GM12878 (cell line): ENCODE measurements at regions not wholly inside any gene's neighbourhood (a gene's known extent, or its start where the extent isn't known, plus 50 kb on each side); places are given as distances from the start of the nearest gene placed in this dataset.

Experiments
- ATAC-seq: fragments of 200-7000 bp; cut with Tn5 transposase; 3 replicates; pipeline ENCODE4 v1.9.1; 2020; ENCODE audit warnings: mild to moderate bottlenecking, moderate library complexity
- BruUV-seq: library from RNA; stranded (reverse); fragments of 400-500 nt; replicated peaks from 2 replicates; lab custom pipeline; 2021; lab: Mats Ljungman, UMichigan
- CTCF ChIA-PET: fragments of 300-600 bp; sonication (Branson Sonifier 250); formaldehyde crosslinking; extraction: SDS; loops from one replicate; lab custom pipeline; 2021; ENCODE audit warnings: inconsistent platforms; lab: Yijun Ruan, JAX
- POLR2A ChIA-PET: fragments of 350-600 bp; formaldehyde crosslinking; extraction: SDS; loops from one replicate; lab custom pipeline; 2021; ENCODE audit warnings: inconsistent platforms; lab: Charles Lee
- RAD21 ChIA-PET: fragments of 300-600 bp; sonication (Branson Sonifier 250); formaldehyde crosslinking; loops from one replicate; lab custom pipeline; 2023; ENCODE audit warnings: antibody characterized with exemption; ENCODE audit not compliant: unreplicated experiment; lab: Charles Lee
- SMC1A ChIA-PET: fragments of 300-600 bp; sonication (Branson Sonifier 250); formaldehyde crosslinking; loops from one replicate; lab custom pipeline; 2023; ENCODE audit not compliant: unreplicated experiment, uncharacterized antibody; lab: Charles Lee
- DNase-seq: peaks from one replicate; pipeline ENCODE4 v3.0.0-alpha.2; 2011; ENCODE audit warnings: low read depth, low spot score
- FAIRE-seq: peaks from 3 replicates; lab custom pipeline; 2011; peaks lifted over from hg19 to GRCh38; lab: Jason Lieb, UNC
- H2AFZ ChIP-seq: 2 replicates; pipeline ENCODE4 v1.6.0; 2011; ENCODE audit warnings: low read depth, low read length, control low read depth; ENCODE audit not compliant: control insufficient read depth
- H3K27ac ChIP-seq: 2 replicates; pipeline ENCODE4 v1.5.1; 2011; ENCODE audit warnings: control low read depth; ENCODE audit not compliant: control insufficient read depth, insufficient read depth
- H3K27me3 ChIP-seq, 2 experiments: replicated peaks in 1 of 2; 2 replicates each; pipeline versions ENCODE4 v1.6.0 to v1.6.1; 2011; ENCODE audit warnings: low read length in 1 of 2; ENCODE audit not compliant: control insufficient read depth in 2 of 2, insufficient read depth in 2 of 2
- H3K36me3 ChIP-seq, 2 experiments: 2 replicates each; pipeline ENCODE4 v1.5.1; 2011; ENCODE audit warnings: low read length in 1 of 2; ENCODE audit not compliant: control insufficient read depth in 2 of 2, insufficient read depth in 2 of 2
- H3K4me1 ChIP-seq: 2 replicates; pipeline ENCODE4 v1.6.1; 2011; ENCODE audit warnings: mild to moderate bottlenecking, low read length, moderate library complexity, mixed read lengths; ENCODE audit not compliant: control insufficient read depth, insufficient read depth
- H3K4me2 ChIP-seq: 2 replicates; pipeline ENCODE4 v1.6.0; 2011; ENCODE audit warnings: control low read depth; ENCODE audit not compliant: control insufficient read depth, insufficient read depth
- H3K4me3 ChIP-seq: fragments of 200-600 bp; sonication (generic); 2 replicates; pipeline ENCODE4 v1.5.1; 2016
- H3K79me2 ChIP-seq: 2 replicates; pipeline ENCODE4 v1.6.0; 2011; ENCODE audit warnings: low read length; ENCODE audit not compliant: control insufficient read depth, insufficient read depth
- H3K9ac ChIP-seq: 2 replicates; pipeline ENCODE4 v1.8.0; 2011; ENCODE audit warnings: low read length, control low read depth, mixed read lengths; ENCODE audit not compliant: control insufficient read depth, insufficient read depth
- H3K9me3 ChIP-seq: replicated peaks from 3 replicates; pipeline ENCODE4 v1.5.1; 2011; ENCODE audit warnings: mild to moderate bottlenecking, low read length; ENCODE audit not compliant: control insufficient read depth, insufficient read depth
- H4K20me1 ChIP-seq: 2 replicates; pipeline ENCODE4 v1.6.0; 2011; ENCODE audit not compliant: control insufficient read depth, insufficient read depth
- EED ChIP-seq: sonication (generic); IDR thresholded peaks from 2 replicates; pipeline ENCODE4 v1.6.1; 2016; ENCODE audit warnings: antibody characterized with exemption, low read depth
- EGR1 ChIP-seq, 2 experiments: IDR thresholded peaks; 1 replicate in 1 of 2; 2 replicates in 1 of 2; pipeline ENCODE4 v1.6.1; 2011 to 2012; ENCODE audit warnings: low read depth in 2 of 2, low read length in 2 of 2, borderline replicate concordance in 1 of 2, mild to moderate bottlenecking in 1 of 2, moderate library complexity in 1 of 2
- ESRRA ChIP-seq: IDR thresholded peaks from 2 replicates; pipeline ENCODE4 v1.6.1; 2012; ENCODE audit warnings: mild to moderate bottlenecking, low read length, improper control_type of control experiment
- FOXK2 ChIP-seq: fragments of 450-650 bp; IDR thresholded peaks from 2 replicates; pipeline ENCODE4 v1.6.1; 2017; ENCODE audit warnings: mild to moderate bottlenecking, moderate library complexity
- IRF4 ChIP-seq: IDR thresholded peaks from 2 replicates; pipeline ENCODE4 v1.6.1; 2011; ENCODE audit warnings: low read depth, low read length
- KDM1A ChIP-seq: fragments of 200-600 bp; sonication (generic); IDR thresholded peaks from 2 replicates; pipeline ENCODE4 v1.6.1; 2016; ENCODE audit warnings: borderline replicate concordance
- NFXL1 ChIP-seq: fragments of 450-650 bp; IDR thresholded peaks from 2 replicates; pipeline ENCODE4 v1.6.1; 2017; ENCODE audit warnings: antibody characterized with exemption, mild to moderate bottlenecking, borderline replicate concordance
- PBX3 ChIP-seq: IDR thresholded peaks from 2 replicates; pipeline ENCODE4 v1.6.1; 2011; ENCODE audit warnings: mild to moderate bottlenecking, low read depth, low read length, moderate library complexity; ENCODE audit not compliant: insufficient replicate concordance
- SIX5 ChIP-seq: IDR thresholded peaks from 2 replicates; pipeline ENCODE4 v1.6.1; 2011; ENCODE audit warnings: mild to moderate bottlenecking, low read depth, low read length, moderate library complexity; ENCODE audit not compliant: severe bottlenecking
- SKIL ChIP-seq: fragments of 450-650 bp; IDR thresholded peaks from 2 replicates; pipeline ENCODE4 v1.6.1; 2017; ENCODE audit warnings: mild to moderate bottlenecking, low read depth, inconsistent platforms; ENCODE audit not compliant: poor library complexity, severe bottlenecking
- SP1 ChIP-seq: IDR thresholded peaks from one replicate; pipeline ENCODE4 v1.6.1; 2011; ENCODE audit warnings: low read depth, low read length
- TBL1XR1 ChIP-seq: IDR thresholded peaks from 2 replicates; pipeline ENCODE4 v1.6.1; 2012; ENCODE audit warnings: low read depth, low read length, improper control_type of control experiment
- YBX1 ChIP-seq: fragments of 450-650 bp; IDR thresholded peaks from 2 replicates; pipeline ENCODE4 v1.6.1; 2016; ENCODE audit warnings: antibody characterized with exemption
- ZBTB33 ChIP-seq: fragments of 450-650 bp; IDR thresholded peaks from 2 replicates; pipeline ENCODE4 v1.6.1; 2017; ENCODE audit warnings: mild to moderate bottlenecking
- ZNF207 ChIP-seq: fragments of 450-650 bp; IDR thresholded peaks from 2 replicates; pipeline ENCODE4 v1.6.1; 2014; ENCODE audit warnings: antibody characterized with exemption, mild to moderate bottlenecking, borderline replicate concordance
- ZNF622 ChIP-seq: fragments of 450-650 bp; IDR thresholded peaks from 2 replicates; pipeline ENCODE4 v1.6.1; 2017; ENCODE audit warnings: mild to moderate bottlenecking, inconsistent platforms
- WGBS: methylation state at CpG from one replicate; pipeline ENCODE4 v1.1.6; 2016; ENCODE audit warnings: low lambda C conversion rate; ENCODE audit not compliant: insufficient replicate concordance, insufficient coverage; ENCODE audit errors: missing lambda C conversion rate; 5-methylcytosine and 5-hydroxymethylcytosine counted together
- in situ Hi-C: fragments of 300-500 bp; cut with MboI; formaldehyde crosslinking; loops from 9 replicates; pipeline ENCODE4 v1.14.3; 2018; ENCODE audit warnings: mixed read lengths
- intact Hi-C: fragments of 100-400 bp; cut with micrococcal nuclease; formaldehyde crosslinking; loops from one replicate; pipeline ENCODE4 v1.14.2; 2022; ENCODE audit not compliant: unreplicated experiment

GRCh38 chr2:45323344-45323743, 287.7 kb downstream of the SRBD1 start (continued):
- TF ChIP-seq PBX3 = no peak
- TF ChIP-seq ZNF207 = no peak
- no peak for TF ChIP-seq EGR1 (IDR thresholded peaks at IDR 0.05; ENCODE audit: borderline replicate concordance in 1 of 2, low read depth in 2 of 2, low read length in 2 of 2)
- TF ChIP-seq IRF4 = no peak
- no peak for TF ChIP-seq SKIL
- TF ChIP-seq, all 136 proteins: peak for 0

- POLR2A ChIA-PET = interaction anchor here (0.7 kb wide), 1 partner anchor 18 kb away, joined by 4 read pairs; no protein-coding TSS in a partner anchor
- ATAC-seq (no peak), DNase-seq (no peak)
- in situ Hi-C loops = no loop called here
- Histone ChIP-seq H3K9me3 (no peaks in the 10 kb centered on the region; the same call in 2 of the 3 replicates), H3K9ac (no peak overlapping the region), H4K20me1 (no peaks in the 10 kb centered on the region), H3K79me2 (no peaks in the 10 kb centered on the region), H2AFZ (no peak overlapping the region), H3K4me1 (no peaks in the 10 kb centered on the region), H3K4me2 (no peak overlapping the region)
- CTCF ChIA-PET = no interaction called here
- no TSS peak for BruUV-seq
- TF ChIP-seq TBL1XR1 = no peak
- no peak for TF ChIP-seq SIX5
- TF ChIP-seq NFXL1 = no peak
- no peak for TF ChIP-seq IRF4
- TF ChIP-seq EED = no peak
- no peak for TF ChIP-seq ZBTB33
- no peak for TF ChIP-seq FOXK2
- TF ChIP-seq KDM1A = no peak
- TF ChIP-seq YBX1 = no peak
- TF ChIP-seq ESRRA = no peak
- no peak for TF ChIP-seq SP1
- no peak for TF ChIP-seq ZNF622
- TF ChIP-seq, all 136 proteins: peak for 0
- H3K4me3 ChIP-seq = no peak overlapping the region
- no peaks in the 10 kb centered on the region for H3K36me3 ChIP-seq
- FAIRE-seq = no peak
- ChIA-PET RAD21 (no interaction called here), SMC1A (interaction anchor here (1.2 to 1.7 kb wide), 2 partner anchors 15 to 79 kb away, joined by 3 to 5 read pairs; no protein-coding TSS in a partner anchor)
- intact Hi-C loops = no loop called here
- WGBS = 30% methylated on average over 2 of the region's 2 CpGs
- H3K27me3 ChIP-seq = no peaks in the 10 kb centered on the region; a peak in 2 of 4 replicates
- H3K27ac ChIP-seq = no peak overlapping the region
Observed at GRCh38 chr2:45320956-45321355, 290.1 kb downstream of the SRBD1 start.
